Breast epithelium (tissue), 4 donors: ENCODE measurements at regions not wholly inside any gene's neighbourhood (a gene's known extent, or its start where the extent isn't known, plus 50 kb on each side); places are given as distances from the start of the nearest gene placed in this dataset.

Experiments used
- DNase-seq, 2 donors: peaks; one replicate each; pipeline ENCODE4 v3.0.0-alpha.2; 2019; ENCODE audit warnings: low spot score in 2 of 2
- H3K27ac ChIP-seq, 2 donors: fragments of 200-600 bp; sonication (generic) in 1 of 2; one replicate each; pipeline ENCODE4 v1.5.1; 2016 to 2019; ENCODE audit warnings: mild to moderate bottlenecking in 1 of 2
- H3K27me3 ChIP-seq, 2 donors: fragments of 200-600 bp; sonication (generic) in 1 of 2; one replicate each; pipeline versions ENCODE4 v1.5.1 to v1.6.0; 2017 to 2019; ENCODE audit warnings: control low read depth in 1 of 2, mild to moderate bottlenecking in 1 of 2
- H3K36me3 ChIP-seq: fragments of 200-600 bp; one replicate; pipeline ENCODE4 v1.5.1; 2019
- H3K4me1 ChIP-seq, 2 donors: fragments of 200-600 bp; sonication (generic); one replicate each; pipeline ENCODE4 v1.5.1; 2016 to 2019; ENCODE audit warnings: control low read depth in 1 of 2
- H3K4me3 ChIP-seq, 3 donors: fragments of 200-600 bp; sonication (generic); 1 replicate in 2 of 3; 2 replicates in 1 of 3; pipeline ENCODE4 v1.5.1; 2016 to 2019; ENCODE audit warnings: mild to moderate bottlenecking in 3 of 3, moderate library complexity in 2 of 3
- H3K9me3 ChIP-seq, 2 donors: fragments of 200-600 bp; sonication (generic) in 1 of 2; one replicate each; pipeline ENCODE4 v1.5.1; 2016 to 2019; ENCODE audit warnings: control low read depth in 1 of 2
- POLR2A ChIP-seq: fragments of 450-650 bp; IDR thresholded peaks from one replicate; pipeline ENCODE4 v1.6.1; 2016; ENCODE audit warnings: antibody characterized with exemption, mild to moderate bottlenecking, moderate library complexity
- POLR2AphosphoS5 ChIP-seq, 3 donors: sonication (generic); formaldehyde crosslinking; IDR thresholded peaks; one replicate each; pipeline ENCODE4 v1.6.1; 2017; ENCODE audit warnings: antibody characterized with exemption in 3 of 3
- intact Hi-C: fragments of 100-400 bp; cut with DNase I; formaldehyde crosslinking; loops from one replicate; pipeline ENCODE4 v1.15.1; 2023; ENCODE audit warnings: low total_unique reads
- TF ChIP-seq, protein P1 (sequence below), 3 donors: fragments of 450-650 bp; IDR thresholded peaks; one replicate each; pipeline ENCODE4 v1.5.1; 2016 to 2017; ENCODE audit warnings: antibody characterized with exemption in 3 of 3, mild to moderate bottlenecking in 3 of 3, moderate library complexity in 3 of 3

GRCh38 chr5:168020542-168021294, 270.7 kb upstream of the WWC1 start:
- no peaks in the 10 kb centered on the region for H3K36me3 ChIP-seq
- intact Hi-C loops, result no loop called here
- no peaks in the 10 kb centered on the region for H3K9me3 ChIP-seq
- TF ChIP-seq, protein P1, sequence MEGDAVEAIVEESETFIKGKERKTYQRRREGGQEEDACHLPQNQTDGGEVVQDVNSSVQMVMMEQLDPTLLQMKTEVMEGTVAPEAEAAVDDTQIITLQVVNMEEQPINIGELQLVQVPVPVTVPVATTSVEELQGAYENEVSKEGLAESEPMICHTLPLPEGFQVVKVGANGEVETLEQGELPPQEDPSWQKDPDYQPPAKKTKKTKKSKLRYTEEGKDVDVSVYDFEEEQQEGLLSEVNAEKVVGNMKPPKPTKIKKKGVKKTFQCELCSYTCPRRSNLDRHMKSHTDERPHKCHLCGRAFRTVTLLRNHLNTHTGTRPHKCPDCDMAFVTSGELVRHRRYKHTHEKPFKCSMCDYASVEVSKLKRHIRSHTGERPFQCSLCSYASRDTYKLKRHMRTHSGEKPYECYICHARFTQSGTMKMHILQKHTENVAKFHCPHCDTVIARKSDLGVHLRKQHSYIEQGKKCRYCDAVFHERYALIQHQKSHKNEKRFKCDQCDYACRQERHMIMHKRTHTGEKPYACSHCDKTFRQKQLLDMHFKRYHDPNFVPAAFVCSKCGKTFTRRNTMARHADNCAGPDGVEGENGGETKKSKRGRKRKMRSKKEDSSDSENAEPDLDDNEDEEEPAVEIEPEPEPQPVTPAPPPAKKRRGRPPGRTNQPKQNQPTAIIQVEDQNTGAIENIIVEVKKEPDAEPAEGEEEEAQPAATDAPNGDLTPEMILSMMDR (IDR thresholded peaks at IDR 0.05), result no peak
- TF ChIP-seq POLR2AphosphoS5 (IDR thresholded peaks at IDR 0.05) (no peak), POLR2A (no peak)
- no peak overlapping the region for H3K4me3 ChIP-seq
- no peak overlapping the region for H3K27ac ChIP-seq
- DNase-seq, result no peak
- H3K27me3 ChIP-seq, result peaks cover 0 to 7% of the 10 kb centered on the region in 2 donors
- H3K4me1 ChIP-seq, result no peaks in the 10 kb centered on the region

GRCh38 chr5:168022446-168023169, 268.8 kb upstream of the WWC1 start:
- H3K4me1 ChIP-seq, result no peaks in the 10 kb centered on the region
- H3K27me3 ChIP-seq, result peaks cover 0 to 7% of the 10 kb centered on the region in 2 donors
- no peak for DNase-seq
- H3K36me3 ChIP-seq, result no peaks in the 10 kb centered on the region
- H3K9me3 ChIP-seq, result no peaks in the 10 kb centered on the region
- intact Hi-C loops, result no loop called here
- no peak overlapping the region for H3K27ac ChIP-seq
- no peak overlapping the region for H3K4me3 ChIP-seq
- no peak for TF ChIP-seq POLR2AphosphoS5 (IDR thresholded peaks at IDR 0.05)
- TF ChIP-seq, protein P1 (IDR thresholded peaks at IDR 0.05), result no peak
- no peak for TF ChIP-seq POLR2A

- intact Hi-C loops, result no loop called here
- Histone ChIP-seq H3K9me3 (no peaks in the 10 kb centered on the region), H3K36me3 (no peaks in the 10 kb centered on the region), H3K27ac (no peak overlapping the region), H3K27me3 (peaks cover 0 to 7% of the 10 kb centered on the region in 2 donors), H3K4me1 (no peaks in the 10 kb centered on the region), H3K4me3 (no peak overlapping the region)
- DNase-seq, result peak in 1 of 2 donors; percentile 40
- TF ChIP-seq POLR2A (no peak), POLR2AphosphoS5 (IDR thresholded peaks at IDR 0.05) (no peak)
- TF ChIP-seq, protein P1 (IDR thresholded peaks at IDR 0.05), result no peak
These were observed 268.3 kb upstream of the WWC1 start for GRCh38 chr5:168023191-168023590.

- H3K4me1 ChIP-seq, result no peaks in the 10 kb centered on the region
- intact Hi-C loops, result loop anchor here (1.0 kb wide), 1 partner anchor 17 kb away; no protein-coding TSS in a partner anchor
- TF ChIP-seq, protein P1 (IDR thresholded peaks at IDR 0.05), result no peak
- TF ChIP-seq POLR2A (no peak), POLR2AphosphoS5 (IDR thresholded peaks at IDR 0.05) (no peak)
- no peak for DNase-seq
- H3K4me3 ChIP-seq, result no peak overlapping the region
- H3K27ac ChIP-seq, result no peak overlapping the region
- H3K36me3 ChIP-seq, result no peaks in the 10 kb centered on the region
- no peaks in the 10 kb centered on the region for H3K9me3 ChIP-seq
- peaks cover 0 to 7% of the 10 kb centered on the region in 2 donors for H3K27me3 ChIP-seq
These were observed 267.1 kb upstream of the WWC1 start for GRCh38 chr5:168024306-168024705.

- peaks cover 0 to 2% of the 10 kb centered on the region in 2 donors for H3K27me3 ChIP-seq
- intact Hi-C loops, result no loop called here
- H3K27ac ChIP-seq, result no peak overlapping the region
- no peak overlapping the region for H3K4me3 ChIP-seq
- DNase-seq, result no peak
- H3K36me3 ChIP-seq, result no peaks in the 10 kb centered on the region
- TF ChIP-seq POLR2AphosphoS5 (IDR thresholded peaks at IDR 0.05) (no peak), POLR2A (no peak)
- TF ChIP-seq, protein P1 (IDR thresholded peaks at IDR 0.05), result no peak
- H3K4me1 ChIP-seq, result no peaks in the 10 kb centered on the region
- no peaks in the 10 kb centered on the region for H3K9me3 ChIP-seq
These were observed 264.4 kb upstream of the WWC1 start for GRCh38 chr5:168027007-168027406.
